ENCODE measurements at regions not wholly inside any gene's neighbourhood (a gene's known extent, or its start where the extent isn't known, plus 50 kb on each side); places are given as distances from the start of the nearest gene placed in this dataset.
A peak's percentile ranks its signal among the peaks of the same experiment; 100 is the strongest.

DNA sequence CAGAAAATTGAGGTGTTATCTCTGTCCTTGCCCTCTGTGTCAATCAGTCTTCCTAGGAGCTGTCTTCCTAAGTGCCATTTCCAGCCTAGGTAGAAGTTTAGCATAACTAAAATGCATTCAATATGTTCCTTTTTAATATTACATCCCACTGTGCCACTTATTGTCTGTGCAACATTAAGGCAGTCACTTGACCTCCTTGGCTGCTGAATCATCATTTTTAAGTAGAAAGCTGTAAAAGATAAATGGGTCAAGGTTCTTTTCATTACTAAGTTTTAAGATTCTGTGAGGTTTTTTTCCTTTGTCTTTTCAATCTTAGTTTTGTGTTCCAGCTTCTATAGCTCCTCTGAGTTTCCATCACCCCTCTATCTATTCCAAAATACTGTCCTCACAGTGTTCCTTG is 371.9 kb upstream of the SOX9 start:
- TF ChIP-seq, protein P1, sequence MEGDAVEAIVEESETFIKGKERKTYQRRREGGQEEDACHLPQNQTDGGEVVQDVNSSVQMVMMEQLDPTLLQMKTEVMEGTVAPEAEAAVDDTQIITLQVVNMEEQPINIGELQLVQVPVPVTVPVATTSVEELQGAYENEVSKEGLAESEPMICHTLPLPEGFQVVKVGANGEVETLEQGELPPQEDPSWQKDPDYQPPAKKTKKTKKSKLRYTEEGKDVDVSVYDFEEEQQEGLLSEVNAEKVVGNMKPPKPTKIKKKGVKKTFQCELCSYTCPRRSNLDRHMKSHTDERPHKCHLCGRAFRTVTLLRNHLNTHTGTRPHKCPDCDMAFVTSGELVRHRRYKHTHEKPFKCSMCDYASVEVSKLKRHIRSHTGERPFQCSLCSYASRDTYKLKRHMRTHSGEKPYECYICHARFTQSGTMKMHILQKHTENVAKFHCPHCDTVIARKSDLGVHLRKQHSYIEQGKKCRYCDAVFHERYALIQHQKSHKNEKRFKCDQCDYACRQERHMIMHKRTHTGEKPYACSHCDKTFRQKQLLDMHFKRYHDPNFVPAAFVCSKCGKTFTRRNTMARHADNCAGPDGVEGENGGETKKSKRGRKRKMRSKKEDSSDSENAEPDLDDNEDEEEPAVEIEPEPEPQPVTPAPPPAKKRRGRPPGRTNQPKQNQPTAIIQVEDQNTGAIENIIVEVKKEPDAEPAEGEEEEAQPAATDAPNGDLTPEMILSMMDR (IDR thresholded peaks at IDR 0.05; ENCODE audit: control insufficient read depth, extremely low read depth, insufficient read depth) = no peak
- H3K4me3 ChIP-seq (ENCODE audit: low read depth, low read length) = no peak overlapping the region
- no peak for DNase-seq (ENCODE audit: low read depth)

DNA sequence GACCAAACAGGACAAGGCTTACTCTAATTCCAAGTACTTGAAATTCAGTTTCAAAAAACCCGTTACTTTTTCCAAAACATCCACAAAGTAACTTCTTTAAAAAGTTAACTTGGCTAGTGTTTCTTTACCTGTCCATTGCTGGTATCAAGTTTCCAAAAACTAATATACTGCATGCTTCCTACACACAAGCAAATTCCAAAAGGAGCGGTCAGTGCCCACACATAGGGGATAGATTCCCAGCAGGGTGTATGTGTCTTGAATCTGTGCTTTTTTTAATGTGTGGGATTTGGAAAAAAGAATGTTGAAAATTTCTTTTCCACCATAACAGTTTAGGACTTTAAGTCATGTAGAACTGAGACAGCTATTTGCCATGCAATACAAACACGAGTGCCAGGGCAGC is 367.8 kb upstream of the SOX9 start:
- TF ChIP-seq, protein P1 (IDR thresholded peaks at IDR 0.05; ENCODE audit: control insufficient read depth, extremely low read depth, insufficient read depth) = no peak
- no peak overlapping the region for H3K4me3 ChIP-seq (ENCODE audit: low read depth, low read length)
- DNase-seq (ENCODE audit: low read depth) = no peak

DNA sequence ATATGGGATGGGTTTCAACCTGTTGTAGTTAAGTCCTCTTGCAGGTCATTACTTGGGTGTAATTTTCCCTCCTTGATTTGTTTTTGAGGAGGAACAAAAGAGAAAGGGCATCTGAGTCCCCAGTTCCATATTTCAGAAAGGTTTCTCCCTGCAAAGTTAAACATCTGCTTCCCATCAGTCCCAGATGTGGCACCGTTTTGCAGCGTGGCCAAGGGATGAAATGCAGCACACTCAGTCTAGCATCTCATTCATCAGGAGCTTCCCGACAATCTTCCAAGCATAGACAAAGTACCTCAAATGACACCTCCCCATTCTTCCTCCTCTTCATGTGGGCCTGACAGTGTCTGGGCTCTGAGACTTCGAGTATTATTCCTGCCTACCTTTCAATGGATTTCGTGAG is 363.7 kb upstream of the SOX9 start:
- DNase-seq (ENCODE audit: low read depth) = no peak
- TF ChIP-seq, protein P1 (IDR thresholded peaks at IDR 0.05; ENCODE audit: control insufficient read depth, extremely low read depth, insufficient read depth) = no peak
- no peak overlapping the region for H3K4me3 ChIP-seq (ENCODE audit: low read depth, low read length)

DNA sequence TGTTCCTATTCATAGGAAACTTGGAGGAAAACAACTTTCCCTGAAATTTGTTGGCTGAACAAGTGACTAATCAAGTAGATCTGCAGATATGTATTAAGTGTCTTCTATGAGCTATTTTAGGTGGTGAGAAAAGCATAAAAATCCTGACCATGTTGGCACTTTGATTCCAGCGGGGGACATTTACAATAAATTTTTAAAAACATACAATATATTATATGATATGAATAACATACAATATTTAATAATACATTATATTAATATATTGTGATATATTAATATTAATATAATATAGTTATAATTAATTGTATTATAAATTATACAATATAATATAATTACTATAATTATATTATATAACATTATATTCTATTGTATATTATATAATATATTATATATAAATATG is 362.9 kb upstream of the SOX9 start:
- H3K4me3 ChIP-seq (ENCODE audit: low read depth, low read length) = no peak overlapping the region
- TF ChIP-seq, protein P1 (IDR thresholded peaks at IDR 0.05; ENCODE audit: control insufficient read depth, extremely low read depth, insufficient read depth) = no peak
- DNase-seq (ENCODE audit: low read depth) = no peak

DNA sequence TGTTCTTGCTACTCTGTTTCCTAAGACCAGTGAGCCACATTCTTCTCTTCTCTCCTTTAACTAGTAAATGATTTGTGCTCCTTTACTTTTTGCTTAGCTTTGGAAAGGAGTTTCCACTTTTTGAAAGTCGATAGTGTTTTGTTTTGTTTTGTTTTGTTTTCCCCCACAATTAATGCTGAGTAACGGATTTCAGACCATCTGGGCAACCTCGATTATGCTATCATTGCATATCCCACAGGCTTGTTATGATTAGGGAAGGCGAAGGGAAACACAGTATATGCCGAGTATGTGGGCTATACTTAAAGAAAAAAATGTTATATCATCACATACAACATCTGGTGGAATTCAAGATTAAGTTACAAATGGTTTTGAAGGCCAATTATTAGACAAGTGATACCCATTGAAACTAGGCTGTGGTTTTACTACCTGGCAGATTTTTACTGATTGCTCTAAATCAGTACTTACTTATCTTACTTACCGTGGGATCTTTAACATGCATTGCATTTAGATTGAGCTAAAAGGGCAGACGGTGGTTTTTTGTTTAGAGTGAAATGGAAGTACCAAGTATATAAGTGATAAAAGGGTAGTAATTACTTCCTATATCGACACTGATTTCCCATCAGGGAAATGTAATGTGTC is 361.3 kb upstream of the SOX9 start:
- DNase-seq (ENCODE audit: low read depth) = no peak
- TF ChIP-seq, protein P1 (IDR thresholded peaks at IDR 0.05; ENCODE audit: control insufficient read depth, extremely low read depth, insufficient read depth) = no peak

DNA sequence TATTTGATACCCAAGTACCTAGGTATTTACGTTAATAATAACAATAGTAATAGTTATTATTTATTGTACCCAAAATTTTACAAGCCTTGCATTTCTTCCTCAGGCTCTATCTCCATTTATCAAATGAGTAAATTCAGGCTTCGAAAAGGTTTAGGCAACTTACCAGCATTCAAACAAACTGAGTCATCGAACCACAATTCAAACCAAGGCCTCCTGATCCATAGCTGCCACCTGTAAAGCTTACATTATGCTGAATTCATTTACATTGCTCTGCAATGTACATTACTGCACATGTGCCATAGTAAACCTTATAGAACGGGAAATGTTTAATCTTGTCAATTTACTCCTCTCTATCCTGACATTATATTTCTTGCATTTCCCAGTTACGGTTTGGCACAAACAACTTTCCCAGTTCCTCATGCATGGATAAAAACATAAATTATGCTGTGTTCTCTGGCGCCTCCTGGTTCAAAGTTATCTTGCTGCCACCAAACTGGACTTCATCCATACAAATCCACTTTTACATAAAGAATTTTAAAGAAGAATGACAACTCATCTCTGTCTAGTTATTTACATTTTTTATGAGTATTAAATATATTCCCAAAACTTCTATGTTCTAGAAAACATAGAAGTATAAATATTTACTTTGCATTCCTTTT is 360.6 kb upstream of the SOX9 start:
- peak; percentile 10 for DNase-seq (ENCODE audit: low read depth)
- no peak overlapping the region for H3K4me3 ChIP-seq (ENCODE audit: low read depth, low read length)
- TF ChIP-seq, protein P1 (IDR thresholded peaks at IDR 0.05; ENCODE audit: control insufficient read depth, extremely low read depth, insufficient read depth) = peak; percentile 39; the same call in 1 of the 2 replicates

More for the DNA sequence above, 361.3 kb upstream of the SOX9 start:
- H3K4me3 ChIP-seq (ENCODE audit: low read depth, low read length) = no peak overlapping the region

All from LNCaP clone FGC (cell line).